Islet precursor cell (in vitro differentiated cells): ENCODE measurements at regions not wholly inside any gene's neighbourhood (a gene's known extent, or its start where the extent isn't known, plus 50 kb on each side); places are given as distances from the start of the nearest gene placed in this dataset.

Source experiments
- DNase-seq: peaks from one replicate; pipeline ENCODE4 v3.0.0-alpha.2; 2018

GRCh38 chr9:1434811-1435210, 384.7 kb downstream of the DMRT2 start:
- no peak for DNase-seq

DNA sequence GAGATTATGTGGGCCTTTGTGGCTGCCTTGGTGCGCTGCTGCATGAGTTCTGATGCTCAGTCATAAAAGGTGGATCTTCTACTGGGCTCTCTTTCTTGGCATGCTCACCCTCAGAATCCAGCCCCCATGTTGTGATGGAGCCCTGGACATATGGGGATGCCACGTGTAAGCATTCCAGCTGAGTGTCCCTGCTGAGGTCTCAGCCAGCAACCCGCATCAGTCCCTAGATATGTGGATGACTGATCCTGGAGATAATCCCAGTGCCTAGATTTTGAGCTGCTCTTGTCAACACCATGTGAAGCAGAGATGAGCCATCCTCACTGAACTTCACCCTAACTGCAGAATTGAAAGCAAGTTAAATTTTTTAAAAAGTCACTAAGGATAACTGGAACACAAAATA, 390.1 kb downstream of the DMRT2 start:
- DNase-seq: no peak

GRCh38 chr9:1442105-1442504, 391.9 kb downstream of the DMRT2 start:
- no peak for DNase-seq

DNA sequence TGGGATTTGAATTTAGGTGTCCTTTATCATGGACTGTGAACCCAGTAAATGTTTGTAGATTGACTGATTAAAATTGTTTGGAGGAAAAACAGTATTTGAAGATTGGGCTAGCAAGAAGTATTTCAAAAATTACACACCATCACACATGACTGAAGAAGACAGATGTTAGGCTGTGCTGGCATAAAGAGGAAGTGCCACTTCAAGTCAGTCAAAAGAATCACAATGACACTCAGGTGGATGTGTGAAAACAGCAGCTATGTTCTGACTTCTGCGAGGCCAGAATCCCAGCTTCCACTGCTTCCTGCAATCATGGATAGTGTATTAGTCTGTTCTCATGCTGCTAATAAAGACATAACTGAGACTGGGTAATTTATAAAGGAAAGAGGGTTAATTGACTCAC, 393.3 kb downstream of the DMRT2 start:
- no peak for DNase-seq

DNA sequence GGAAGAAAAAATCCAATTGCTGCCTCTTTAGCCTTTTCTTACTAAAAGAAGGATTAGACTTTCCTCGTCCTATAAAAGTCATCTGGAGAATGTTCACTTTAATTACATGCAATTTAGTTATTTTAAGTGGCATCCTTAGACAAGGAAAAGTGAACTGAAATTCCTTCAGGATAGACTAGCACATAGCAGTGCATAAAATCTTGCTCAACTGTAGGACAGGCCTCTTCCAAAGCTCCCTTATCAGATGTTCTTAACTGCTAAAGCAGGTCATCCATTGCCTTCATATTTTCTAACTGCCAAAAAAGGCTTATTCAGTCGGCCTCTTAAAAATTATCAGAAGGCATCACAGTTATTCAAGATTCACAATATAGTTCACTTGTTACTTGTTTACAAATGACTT, 396.5 kb downstream of the DMRT2 start:
- no peak for DNase-seq

DNA sequence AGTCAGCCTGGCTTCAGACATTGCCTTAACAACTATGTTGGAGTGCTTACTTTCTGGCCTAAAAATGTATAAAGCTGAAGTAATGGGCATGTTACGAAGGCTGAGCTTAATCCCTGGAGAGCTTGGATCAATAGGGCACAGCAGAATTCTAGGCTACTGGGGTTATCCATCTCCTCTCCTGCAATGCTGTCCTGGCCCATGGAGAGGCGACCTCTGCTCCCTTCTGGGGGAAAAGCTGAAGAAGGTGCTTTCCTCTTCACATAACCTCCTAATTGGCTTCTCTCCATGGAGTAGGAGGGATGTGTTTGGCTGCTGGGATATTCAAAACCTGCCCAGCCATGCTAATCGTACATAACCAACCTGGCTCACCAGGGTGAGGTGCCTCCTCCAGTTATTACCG, 403.5 kb downstream of the DMRT2 start:
- no peak for DNase-seq

DNA sequence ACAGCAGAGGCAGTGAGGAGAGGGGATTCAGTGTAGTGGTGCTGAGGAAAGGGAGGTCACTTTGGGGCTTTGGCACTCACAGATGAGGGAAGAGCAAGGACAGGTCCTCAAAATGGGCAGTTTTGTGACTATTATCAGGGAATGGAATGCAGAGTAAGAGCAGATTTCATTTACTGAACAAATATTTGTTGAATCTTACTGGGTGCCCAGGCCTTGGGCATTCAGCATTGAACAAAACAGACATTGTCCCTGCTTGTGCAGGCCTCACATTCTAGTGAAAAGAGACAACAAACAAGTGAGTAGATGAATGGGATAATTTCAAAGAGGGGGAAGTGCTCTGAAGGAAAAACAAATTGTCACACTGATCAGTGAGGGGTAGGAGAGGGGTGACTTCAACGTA, 404.1 kb downstream of the DMRT2 start:
- no peak for DNase-seq

DNA sequence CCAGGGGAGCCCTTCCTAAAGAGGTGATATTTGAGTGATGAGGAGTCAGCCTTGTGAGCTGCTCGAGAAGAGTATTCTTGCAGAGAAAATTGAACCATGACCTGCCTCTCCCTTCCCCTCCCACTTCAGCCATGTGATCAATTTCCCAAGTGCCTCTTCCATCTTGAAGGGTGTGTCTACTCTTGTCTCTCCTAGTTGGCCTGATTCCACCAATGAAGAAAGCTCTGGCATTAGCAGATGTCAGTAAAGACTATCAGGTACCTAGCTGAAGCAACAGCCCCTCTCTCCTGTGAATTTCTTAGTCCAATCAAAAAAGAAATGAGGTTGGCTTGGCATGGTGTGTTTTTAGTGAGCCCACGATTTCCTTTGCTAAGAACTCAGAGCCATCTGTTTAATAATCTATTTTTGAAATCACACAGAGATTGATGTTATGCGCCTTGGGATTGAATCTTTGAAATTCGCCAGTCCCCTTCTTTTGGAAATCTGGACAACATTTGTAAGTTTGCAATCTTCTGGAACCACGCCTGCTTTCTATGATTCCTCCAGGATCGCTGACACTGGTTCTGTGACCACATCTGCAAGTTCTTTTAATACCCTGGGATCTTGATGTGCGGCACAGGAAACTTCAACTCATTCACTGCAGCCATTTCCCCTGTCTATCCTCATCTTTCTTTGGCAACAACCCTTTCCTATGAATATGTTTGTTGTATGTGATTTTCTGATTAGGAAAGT, 404.6 kb downstream of the DMRT2 start:
- DNase-seq: no peak

- no peak for DNase-seq
These were observed 405.6 kb downstream of the DMRT2 start for GRCh38 chr9:1455766-1456165.

DNA sequence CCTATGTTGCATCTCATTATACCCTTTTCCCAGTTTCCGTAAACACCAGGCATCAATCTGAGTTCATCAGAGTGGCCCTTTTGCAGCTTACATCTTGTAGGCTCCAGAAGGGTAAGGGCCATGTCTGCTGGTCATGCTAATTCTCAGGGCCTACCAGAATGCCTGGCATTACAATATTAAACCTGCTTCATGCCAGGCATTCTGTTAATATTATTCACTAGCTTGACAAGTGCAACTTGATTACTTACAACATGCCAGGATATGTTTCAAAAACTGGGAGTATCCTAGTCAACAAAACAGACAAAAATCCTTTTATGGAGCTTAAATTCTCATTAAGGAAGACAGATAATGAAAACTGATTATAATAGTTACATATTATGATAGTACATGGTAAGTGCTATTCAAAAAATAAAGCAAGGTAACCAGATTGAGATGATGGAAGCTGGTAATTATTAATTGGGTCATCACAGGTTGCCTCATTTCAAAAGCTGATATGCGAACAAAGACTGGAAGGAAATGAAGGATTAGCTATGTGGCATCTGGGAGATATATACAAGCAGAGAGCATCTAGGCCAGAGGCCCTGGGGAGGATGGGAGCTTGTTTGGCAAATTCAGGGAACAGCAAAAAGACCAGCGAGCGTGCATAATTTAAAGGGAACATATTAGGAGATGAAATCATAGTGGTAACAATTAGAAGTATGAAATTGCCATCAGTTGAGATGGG, 406.3 kb downstream of the DMRT2 start:
- no peak for DNase-seq

DNA sequence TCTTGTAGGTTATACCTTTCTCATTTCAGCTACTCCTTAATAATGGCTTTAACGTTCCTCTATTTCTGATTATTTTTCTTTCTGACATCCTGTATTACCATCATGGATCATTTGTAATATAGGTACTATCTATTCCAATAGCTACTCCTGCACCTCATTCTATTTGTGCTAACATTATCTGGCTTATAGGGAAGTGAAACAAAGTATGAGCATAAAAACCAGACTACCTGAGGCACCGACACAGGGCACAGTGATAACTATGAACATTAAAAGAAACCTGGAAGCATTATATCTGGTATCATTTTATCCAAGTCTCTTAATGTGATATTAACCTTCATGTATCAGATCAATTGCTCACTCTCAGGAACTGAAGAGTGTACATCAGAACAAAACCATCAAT, 407.3 kb downstream of the DMRT2 start:
- no peak for DNase-seq

DNA sequence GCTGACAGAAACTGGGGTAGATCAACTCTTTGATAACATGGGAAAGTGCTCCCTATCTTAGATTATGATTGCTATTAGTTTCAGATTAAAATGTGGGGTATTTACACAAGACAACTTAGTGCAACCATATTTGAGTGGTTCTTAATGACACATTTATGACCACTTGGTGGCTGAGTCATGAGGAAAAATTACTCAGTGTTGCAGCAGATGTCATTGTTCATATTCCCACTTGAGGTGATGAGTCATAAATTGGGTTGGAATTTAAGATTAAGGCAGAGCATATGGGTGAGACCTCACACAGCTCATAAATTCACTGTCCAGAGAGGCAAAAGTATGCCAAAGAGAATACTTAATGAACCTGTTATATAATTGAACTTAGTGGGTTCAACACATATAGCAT, 408.3 kb downstream of the DMRT2 start:
- no peak for DNase-seq

GRCh38 chr9:1460143-1460769, 410.1 kb downstream of the DMRT2 start:
- DNase-seq: no peak

DNA sequence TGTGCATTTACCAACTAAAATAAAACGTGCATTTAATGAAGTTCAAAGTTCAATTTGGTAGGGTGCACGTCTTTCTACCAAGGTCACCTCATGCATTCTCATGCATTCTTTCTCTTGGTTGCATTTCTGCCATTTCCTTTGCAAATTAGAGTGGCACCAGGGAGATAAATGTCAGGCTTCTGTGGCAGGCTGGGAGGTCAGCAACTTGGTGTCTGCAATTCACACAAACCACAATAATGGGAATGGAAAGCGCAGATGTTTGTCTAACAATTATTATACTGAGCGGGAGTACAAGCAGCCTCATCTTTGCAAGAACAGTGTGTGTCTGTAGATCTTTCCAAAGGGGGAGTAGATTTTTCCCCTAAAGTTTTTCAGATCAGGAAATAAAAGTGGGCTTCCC, 411.7 kb downstream of the DMRT2 start:
- no peak for DNase-seq

- DNase-seq: no peak
These were observed 412.6 kb downstream of the DMRT2 start for GRCh38 chr9:1462626-1463308.

DNA sequence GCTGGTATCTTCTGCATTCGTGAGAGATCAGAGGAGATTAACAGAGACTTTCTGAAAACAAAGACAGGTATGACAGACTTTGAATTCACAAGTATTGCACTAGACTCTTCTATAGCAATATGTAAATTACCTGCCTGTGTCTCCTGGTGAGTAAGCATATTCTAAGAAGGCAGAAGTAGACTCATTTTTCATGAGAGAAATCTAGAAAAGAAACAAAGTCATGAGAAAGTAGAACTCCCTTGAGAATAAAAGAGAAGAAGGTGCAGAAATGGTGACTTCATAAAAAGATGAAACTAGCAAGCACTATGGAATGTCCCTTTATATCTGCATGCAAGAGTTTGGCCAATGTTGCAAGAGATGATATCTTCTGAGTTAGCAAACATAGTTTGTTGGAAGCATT, 419.8 kb downstream of the DMRT2 start:
- no peak for DNase-seq

GRCh38 chr9:1473956-1474634, 423.9 kb downstream of the DMRT2 start:
- no peak for DNase-seq

- no peak for DNase-seq
These were observed 424.5 kb downstream of the DMRT2 start for GRCh38 chr9:1474671-1475070.

DNA sequence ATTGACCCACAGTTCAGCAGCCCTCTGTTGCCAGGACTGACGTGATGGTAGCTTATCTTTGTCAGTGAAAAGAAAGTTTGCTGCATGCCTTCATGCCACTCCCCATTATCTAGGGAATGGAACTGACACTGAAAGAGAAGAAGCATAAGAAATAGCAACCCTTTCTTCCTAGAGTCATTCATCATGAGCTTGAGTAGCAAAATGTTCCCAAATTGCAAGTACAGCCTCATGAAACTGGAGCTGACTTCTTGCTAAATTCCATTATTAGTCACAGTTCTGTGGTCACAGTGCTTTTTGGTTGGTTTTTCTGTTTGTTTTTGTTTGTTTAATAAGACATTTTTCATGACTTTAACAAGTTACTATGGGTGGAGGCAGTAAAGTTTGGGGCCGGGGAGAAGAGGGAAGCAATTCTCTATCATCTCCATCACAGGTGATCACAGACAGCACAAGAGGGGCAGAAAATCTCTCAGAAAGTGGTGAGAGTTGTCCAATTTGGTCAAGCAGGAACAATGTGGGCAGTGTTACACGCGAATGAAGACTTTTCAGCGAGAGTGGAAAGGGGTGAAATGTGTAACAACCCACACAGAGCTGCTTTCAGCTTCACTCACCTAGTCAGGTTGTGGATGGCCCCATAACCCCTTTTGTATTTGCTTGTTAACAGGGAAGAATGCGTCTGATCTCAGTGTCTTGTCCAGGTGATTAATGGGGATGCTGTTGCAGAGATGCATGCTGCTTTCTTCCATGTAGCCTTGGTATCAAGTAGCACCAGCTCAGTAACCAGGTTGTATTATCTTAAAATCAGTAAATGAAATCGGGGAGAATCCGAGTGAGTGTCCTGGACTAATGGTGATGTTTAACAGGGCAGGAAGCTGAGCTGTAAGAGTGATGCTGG, 440.4 kb downstream of the DMRT2 start:
- no peak for DNase-seq

DNA sequence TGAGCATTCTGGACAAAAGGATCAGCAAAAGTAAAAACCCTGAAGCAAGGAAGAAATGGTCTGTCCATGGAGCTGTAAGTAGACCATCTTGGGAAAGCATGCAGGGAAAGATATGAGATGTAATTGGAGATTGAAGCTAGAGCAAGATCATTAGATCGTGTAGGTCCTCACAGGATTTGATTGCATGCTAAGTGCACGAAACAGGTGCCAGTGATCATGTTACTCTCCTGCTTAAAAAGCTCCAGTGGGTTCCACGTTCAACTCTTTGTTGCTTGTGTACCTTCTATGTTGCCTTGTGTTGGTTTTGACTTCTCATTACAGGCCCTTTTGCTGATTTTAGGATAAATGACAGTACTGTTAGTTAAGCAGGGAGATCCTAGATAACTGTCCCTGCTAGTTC, 442.0 kb downstream of the DMRT2 start:
- DNase-seq: no peak

- no peak for DNase-seq
These were observed 445.3 kb downstream of the DMRT2 start for GRCh38 chr9:1495282-1496030.
